Vagina (tissue), 2 donors: ENCODE measurements at regions not wholly inside any gene's neighbourhood (a gene's known extent, or its start where the extent isn't known, plus 50 kb on each side); places are given as distances from the start of the nearest gene placed in this dataset.
"Not testable (repeated sequence)": the region's sequence is repeated elsewhere in the genome, so short reads cannot be mapped to it uniquely, and the experiment has no call there.

ENCODE experiments used
- DNase-seq, 2 donors: peaks; one replicate each; pipeline ENCODE4 v3.0.0-alpha.2; 2017; ENCODE audit errors: extremely low spot score in 2 of 2
- H3K27ac ChIP-seq: fragments of 200-600 bp; sonication (generic); one replicate; pipeline ENCODE4 v1.5.1; 2019
- H3K27me3 ChIP-seq: fragments of 200-600 bp; sonication (generic); one replicate; pipeline ENCODE4 v1.5.1; 2019
- H3K36me3 ChIP-seq, 2 donors: fragments of 200-600 bp; sonication (generic); one replicate each; pipeline ENCODE4 v1.5.1; 2017 to 2019
- H3K4me1 ChIP-seq: fragments of 200-600 bp; sonication (generic); one replicate; pipeline ENCODE4 v1.5.1; 2019
- H3K4me3 ChIP-seq, 2 donors: fragments of 200-600 bp; sonication (generic); 1 replicate in 1 of 2; 2 replicates in 1 of 2; pipeline ENCODE4 v1.5.1; 2016 to 2019
- H3K9me3 ChIP-seq: fragments of 200-600 bp; sonication (generic); one replicate; pipeline ENCODE4 v1.5.1; 2019
- CTCF ChIP-seq, 3 experiments: fragments of 450-650 bp in 2 of 3; fragments of 200-600 bp in 1 of 3; sonication (generic) in 1 of 3; IDR thresholded peaks; one replicate each; pipeline ENCODE4 v1.5.1; 2017 to 2019; ENCODE audit warnings: antibody characterized with exemption in 3 of 3, mild to moderate bottlenecking in 2 of 3, moderate library complexity in 2 of 3
- POLR2A ChIP-seq, 2 donors: fragments of 450-650 bp; IDR thresholded peaks; one replicate each; pipeline ENCODE4 v1.6.1; 2017; ENCODE audit warnings: antibody characterized with exemption in 2 of 2, mild to moderate bottlenecking in 2 of 2, moderate library complexity in 2 of 2
- POLR2AphosphoS5 ChIP-seq, 2 donors: sonication (generic); formaldehyde crosslinking; IDR thresholded peaks; one replicate each; pipeline ENCODE4 v1.9.0; 2017; ENCODE audit warnings: antibody characterized with exemption in 2 of 2, mild to moderate bottlenecking in 2 of 2, low read depth in 1 of 2; ENCODE audit not compliant: insufficient read depth in 1 of 2
- intact Hi-C: fragments of 100-400 bp; cut with DNase I; formaldehyde crosslinking; loops from one replicate; pipeline ENCODE4 v1.15.1; 2023

GRCh38 chr6:166237617-166238016 lies 70.0 kb upstream of the TBXT start:
- Histone ChIP-seq H3K27ac (no peak overlapping the region), H3K27me3 (no peaks in the 10 kb centered on the region), H3K9me3 (no peaks in the 10 kb centered on the region), H3K36me3 (no peaks in the 10 kb centered on the region), H3K4me3 (no peak overlapping the region), H3K4me1 (no peaks in the 10 kb centered on the region)
- DNase-seq, result no peak
- intact Hi-C loops, result no loop called here
- no peak for TF ChIP-seq CTCF (IDR thresholded peaks at IDR 0.05)
- no peak for TF ChIP-seq POLR2AphosphoS5 (IDR thresholded peaks at IDR 0.05; ENCODE audit: insufficient read depth in 1 of 2, low read depth in 1 of 2)
- no peak for TF ChIP-seq POLR2A (IDR thresholded peaks at IDR 0.05)

- intact Hi-C loops, result no loop called here
- Histone ChIP-seq H3K27me3 (no peaks in the 10 kb centered on the region), H3K4me3 (no peak overlapping the region), H3K4me1 (no peaks in the 10 kb centered on the region), H3K27ac (no peak overlapping the region), H3K36me3 (no peaks in the 10 kb centered on the region), H3K9me3 (no peaks in the 10 kb centered on the region)
- no peak for DNase-seq
- TF ChIP-seq POLR2A (IDR thresholded peaks at IDR 0.05) (no peak), CTCF (IDR thresholded peaks at IDR 0.05) (no peak), POLR2AphosphoS5 (IDR thresholded peaks at IDR 0.05; ENCODE audit: insufficient read depth in 1 of 2, low read depth in 1 of 2) (no peak)
Measured at GRCh38 chr6:166236596-166236995, 68.9 kb upstream of the TBXT start.

GRCh38 chr6:166235666-166236292 lies 68.1 kb upstream of the TBXT start:
- Histone ChIP-seq H3K27me3 (no peaks in the 10 kb centered on the region), H3K27ac (no peak overlapping the region), H3K36me3 (no peaks in the 10 kb centered on the region), H3K4me3 (no peak overlapping the region), H3K9me3 (no peaks in the 10 kb centered on the region), H3K4me1 (no peaks in the 10 kb centered on the region)
- intact Hi-C loops, result no loop called here
- TF ChIP-seq POLR2AphosphoS5 (IDR thresholded peaks at IDR 0.05; ENCODE audit: insufficient read depth in 1 of 2, low read depth in 1 of 2) (no peak), POLR2A (IDR thresholded peaks at IDR 0.05) (no peak), CTCF (IDR thresholded peaks at IDR 0.05) (no peak)
- no peak for DNase-seq

- H3K36me3 ChIP-seq, DNase-seq, H3K9me3 ChIP-seq, intact Hi-C loops, H3K4me1 ChIP-seq, H3K27me3 ChIP-seq, H3K4me3 ChIP-seq, H3K27ac ChIP-seq: not testable (repeated sequence)
Measured at GRCh38 chr6:166231181-166231580, 63.5 kb upstream of the TBXT start.

GRCh38 chr6:166228839-166229528 lies 61.3 kb upstream of the TBXT start:
- H3K4me1 ChIP-seq, result no peaks in the 10 kb centered on the region
- H3K9me3 ChIP-seq, result no peaks in the 10 kb centered on the region
- DNase-seq, result no peak
- TF ChIP-seq POLR2A (IDR thresholded peaks at IDR 0.05) (no peak), CTCF (IDR thresholded peaks at IDR 0.05) (no peak), POLR2AphosphoS5 (IDR thresholded peaks at IDR 0.05; ENCODE audit: insufficient read depth in 1 of 2, low read depth in 1 of 2) (no peak)
- no peaks in the 10 kb centered on the region for H3K27me3 ChIP-seq
- no peaks in the 10 kb centered on the region for H3K36me3 ChIP-seq
- intact Hi-C loops, result no loop called here
- H3K27ac ChIP-seq, result no peak overlapping the region
- H3K4me3 ChIP-seq, result no peak overlapping the region
